Astrocyte (in vitro differentiated cells and primary cell): ENCODE measurements at regions not wholly inside any gene's neighbourhood (a gene's known extent, or its start where the extent isn't known, plus 50 kb on each side); places are given as distances from the start of the nearest gene placed in this dataset.

Experiments used
- EZH2 ChIP-seq: IDR thresholded peaks from 2 replicates; pipeline ENCODE4 v1.6.1; 2012; ENCODE audit warnings: mild to moderate bottlenecking, low read length, inconsistent platforms; ENCODE audit not compliant: insufficient read depth
- TF ChIP-seq, protein P1 (sequence below): IDR thresholded peaks from 2 replicates; pipeline ENCODE4 v1.5.1; 2011; ENCODE audit warnings: low read depth, mild to moderate bottlenecking, inconsistent platforms, low read length, moderate library complexity; ENCODE audit not compliant: insufficient read depth

DNA sequence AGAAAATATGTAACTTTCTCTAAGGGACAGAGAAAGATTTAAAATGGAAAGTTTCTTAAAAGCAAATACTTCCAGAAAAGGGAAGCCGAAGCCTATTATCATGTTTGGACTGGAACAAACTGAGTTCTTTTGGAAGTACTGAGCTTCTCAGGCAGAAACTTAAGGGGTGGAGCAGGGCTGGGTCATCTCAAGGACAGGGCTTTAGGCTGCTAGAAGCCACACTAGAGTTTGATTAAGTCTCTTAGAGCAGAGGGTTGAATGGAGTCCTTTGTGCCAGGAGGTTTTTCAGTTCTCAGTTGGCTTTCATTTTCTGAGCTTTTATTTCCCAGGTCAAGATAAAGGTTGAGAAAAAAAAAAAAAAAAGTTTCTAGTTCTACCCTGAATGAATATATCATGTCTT is 432.7 kb downstream of the SLITRK5 start:
- TF ChIP-seq EZH2: no peak
- TF ChIP-seq, protein P1, sequence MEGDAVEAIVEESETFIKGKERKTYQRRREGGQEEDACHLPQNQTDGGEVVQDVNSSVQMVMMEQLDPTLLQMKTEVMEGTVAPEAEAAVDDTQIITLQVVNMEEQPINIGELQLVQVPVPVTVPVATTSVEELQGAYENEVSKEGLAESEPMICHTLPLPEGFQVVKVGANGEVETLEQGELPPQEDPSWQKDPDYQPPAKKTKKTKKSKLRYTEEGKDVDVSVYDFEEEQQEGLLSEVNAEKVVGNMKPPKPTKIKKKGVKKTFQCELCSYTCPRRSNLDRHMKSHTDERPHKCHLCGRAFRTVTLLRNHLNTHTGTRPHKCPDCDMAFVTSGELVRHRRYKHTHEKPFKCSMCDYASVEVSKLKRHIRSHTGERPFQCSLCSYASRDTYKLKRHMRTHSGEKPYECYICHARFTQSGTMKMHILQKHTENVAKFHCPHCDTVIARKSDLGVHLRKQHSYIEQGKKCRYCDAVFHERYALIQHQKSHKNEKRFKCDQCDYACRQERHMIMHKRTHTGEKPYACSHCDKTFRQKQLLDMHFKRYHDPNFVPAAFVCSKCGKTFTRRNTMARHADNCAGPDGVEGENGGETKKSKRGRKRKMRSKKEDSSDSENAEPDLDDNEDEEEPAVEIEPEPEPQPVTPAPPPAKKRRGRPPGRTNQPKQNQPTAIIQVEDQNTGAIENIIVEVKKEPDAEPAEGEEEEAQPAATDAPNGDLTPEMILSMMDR: no peak
